ENCODE measurements at regions not wholly inside any gene's neighbourhood (a gene's known extent, or its start where the extent isn't known, plus 50 kb on each side); places are given as distances from the start of the nearest gene placed in this dataset.

- TF ChIP-seq CTCF (IDR thresholded peaks at IDR 0.05 in 8 of 11, conservative IDR thresholded peaks at IDR 0.05 in 3 of 11) (no peak), POLR2A (IDR thresholded peaks at IDR 0.05) (no peak), POLR2AphosphoS5 (IDR thresholded peaks at IDR 0.05) (no peak)
These were observed 160.5 kb downstream of the PAH start for GRCh38 chr12:102756530-102756929.
